HG02981 (cell line): ENCODE measurements at regions not wholly inside any gene's neighbourhood (a gene's known extent, or its start where the extent isn't known, plus 50 kb on each side); places are given as distances from the start of the nearest gene placed in this dataset.

Experiments used
- ATAC-seq: cut with Tn5 transposase; IDR thresholded peaks from one replicate; pipeline ENCODE4 v1.9.1; 2021; ENCODE audit warnings: mild to moderate bottlenecking, moderate library complexity; ENCODE audit not compliant: unreplicated experiment

DNA sequence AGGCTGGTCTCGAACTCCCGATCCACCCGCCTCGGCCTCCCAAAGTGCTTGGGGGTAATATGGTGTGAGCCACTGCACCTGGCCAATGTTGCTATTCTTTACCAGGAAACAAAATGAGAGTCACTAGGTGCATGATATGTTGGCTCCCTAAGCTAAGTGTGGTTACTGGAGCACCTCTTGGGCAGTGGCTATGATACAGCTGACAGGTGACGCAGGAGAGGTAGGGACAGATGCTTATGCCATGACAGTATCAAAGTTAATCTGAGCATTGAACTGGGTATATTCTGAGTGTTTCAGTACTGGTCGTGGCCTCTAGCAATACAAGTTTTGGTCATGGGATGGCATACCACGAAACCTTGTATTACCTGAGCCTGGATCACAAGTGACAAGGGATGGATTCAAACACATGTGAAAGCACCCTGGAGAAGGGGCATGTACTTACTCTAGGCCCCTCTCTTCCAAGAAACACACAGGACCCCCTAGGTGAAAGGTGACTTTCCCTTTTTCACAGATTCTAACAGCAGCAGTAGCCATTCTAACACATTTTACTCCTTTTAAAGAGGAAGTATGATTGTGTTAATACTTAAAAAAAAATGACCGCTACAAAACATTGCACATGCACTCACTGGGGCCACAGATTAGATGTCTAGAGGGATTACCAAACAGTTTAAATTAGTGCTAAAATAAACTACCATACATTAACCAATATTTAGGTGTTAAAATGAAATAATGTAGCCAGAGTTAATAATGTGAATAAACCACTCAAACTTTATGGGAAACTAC, 467.3 kb downstream of the SHQ1 start:
- ATAC-seq = no peak

DNA sequence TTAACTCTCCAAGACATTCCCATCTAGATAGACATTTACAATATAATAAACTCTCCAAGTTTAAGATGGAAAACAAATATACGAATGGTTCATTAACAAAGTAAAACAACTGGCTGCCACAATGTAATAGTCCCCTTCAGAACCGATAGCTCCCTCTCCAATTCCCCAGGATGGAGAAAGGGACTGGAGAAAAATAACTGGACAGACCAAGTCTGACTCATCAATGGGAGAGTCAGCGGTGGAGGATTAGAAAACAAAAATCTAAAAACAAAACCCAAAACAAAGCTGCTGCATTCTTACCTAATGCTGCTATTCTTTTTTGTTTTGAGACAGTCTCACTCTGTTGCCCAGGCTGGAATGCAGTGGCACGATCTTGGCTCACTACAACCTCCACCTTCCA, 468.1 kb downstream of the SHQ1 start:
- no peak for ATAC-seq

DNA sequence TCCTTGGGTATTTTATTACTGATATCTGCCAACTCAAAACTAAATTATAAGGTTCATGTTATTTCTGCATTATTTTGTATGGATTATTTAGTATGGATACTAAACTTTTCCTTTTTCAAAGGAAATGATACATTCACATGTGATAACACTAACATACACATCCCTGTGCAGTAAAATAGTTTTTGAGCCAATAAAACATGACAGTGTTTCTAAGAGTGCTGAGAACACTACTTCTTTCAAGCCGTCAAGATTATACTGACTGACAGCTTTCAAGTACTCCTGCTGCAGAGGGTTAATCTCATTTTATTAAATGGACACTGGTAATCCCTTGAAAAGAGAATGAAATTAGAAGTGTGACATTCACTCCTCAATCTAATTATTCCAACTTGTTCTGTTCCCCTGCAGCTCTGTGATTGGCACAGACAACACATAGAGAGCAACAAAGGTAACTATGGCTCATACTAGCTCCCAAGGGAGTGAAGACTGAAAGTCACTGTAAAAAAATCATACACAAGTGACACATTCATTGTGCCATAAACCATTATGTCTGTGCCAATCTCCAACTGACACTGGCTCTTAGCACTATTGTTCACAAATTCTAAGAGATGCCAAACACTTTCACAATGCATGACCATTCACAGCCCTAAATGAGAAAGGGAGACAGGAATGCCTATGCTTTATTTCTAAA, 468.6 kb downstream of the SHQ1 start:
- ATAC-seq = no peak

DNA sequence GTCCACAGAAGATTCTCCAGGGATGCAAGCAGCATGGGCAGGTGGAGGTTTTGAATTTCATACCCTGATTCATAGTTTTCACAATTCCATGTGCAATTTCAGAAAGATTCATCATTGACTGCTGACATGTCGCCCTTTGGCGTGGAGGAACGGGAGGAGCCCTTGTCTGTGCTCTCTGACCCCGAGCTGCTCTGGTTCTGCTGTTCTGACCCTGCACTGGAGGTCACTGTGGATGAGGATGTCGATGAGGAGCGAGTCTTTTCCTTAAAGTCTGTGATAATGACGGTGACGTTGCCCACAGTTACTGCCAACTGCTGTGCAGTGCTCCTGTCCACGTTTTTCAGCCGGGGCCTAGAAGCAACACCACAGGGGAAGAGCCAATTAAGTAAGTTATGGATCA, 470.0 kb downstream of the SHQ1 start:
- ATAC-seq = no peak

DNA sequence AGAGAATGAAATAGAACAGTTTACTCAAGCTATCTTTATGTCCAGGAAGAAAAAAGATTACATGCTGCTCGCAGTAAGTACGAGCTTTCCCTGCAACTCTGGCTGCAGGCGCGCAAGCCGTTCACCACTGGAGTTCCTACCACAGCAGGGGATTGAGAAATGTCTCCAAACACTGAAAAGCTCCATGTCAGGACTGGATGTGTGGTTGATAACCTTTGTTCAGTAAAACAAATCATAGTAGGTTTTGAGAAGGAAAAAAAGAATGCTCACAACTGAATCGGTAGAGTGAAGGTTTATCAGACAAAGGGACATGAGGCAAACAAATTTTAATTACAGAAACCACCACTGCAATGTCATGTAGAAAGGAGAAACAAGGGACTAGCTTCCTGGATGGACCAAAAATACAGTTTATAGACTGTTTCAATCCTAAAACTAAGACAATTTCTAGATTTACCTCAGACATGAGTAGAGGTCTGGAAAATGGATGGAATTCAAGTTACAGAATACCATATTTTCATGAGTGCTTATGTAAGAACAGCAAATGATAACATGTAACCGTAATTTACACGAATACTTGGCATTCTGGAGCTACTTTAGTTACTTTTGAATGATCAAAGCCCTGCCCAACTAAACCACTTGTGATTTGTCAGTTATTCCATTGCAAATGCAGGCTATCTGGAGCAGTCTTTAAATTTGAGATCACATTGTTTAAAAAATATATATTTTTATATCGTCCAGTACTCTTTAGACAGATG, 471.1 kb downstream of the SHQ1 start:
- no peak for ATAC-seq

DNA sequence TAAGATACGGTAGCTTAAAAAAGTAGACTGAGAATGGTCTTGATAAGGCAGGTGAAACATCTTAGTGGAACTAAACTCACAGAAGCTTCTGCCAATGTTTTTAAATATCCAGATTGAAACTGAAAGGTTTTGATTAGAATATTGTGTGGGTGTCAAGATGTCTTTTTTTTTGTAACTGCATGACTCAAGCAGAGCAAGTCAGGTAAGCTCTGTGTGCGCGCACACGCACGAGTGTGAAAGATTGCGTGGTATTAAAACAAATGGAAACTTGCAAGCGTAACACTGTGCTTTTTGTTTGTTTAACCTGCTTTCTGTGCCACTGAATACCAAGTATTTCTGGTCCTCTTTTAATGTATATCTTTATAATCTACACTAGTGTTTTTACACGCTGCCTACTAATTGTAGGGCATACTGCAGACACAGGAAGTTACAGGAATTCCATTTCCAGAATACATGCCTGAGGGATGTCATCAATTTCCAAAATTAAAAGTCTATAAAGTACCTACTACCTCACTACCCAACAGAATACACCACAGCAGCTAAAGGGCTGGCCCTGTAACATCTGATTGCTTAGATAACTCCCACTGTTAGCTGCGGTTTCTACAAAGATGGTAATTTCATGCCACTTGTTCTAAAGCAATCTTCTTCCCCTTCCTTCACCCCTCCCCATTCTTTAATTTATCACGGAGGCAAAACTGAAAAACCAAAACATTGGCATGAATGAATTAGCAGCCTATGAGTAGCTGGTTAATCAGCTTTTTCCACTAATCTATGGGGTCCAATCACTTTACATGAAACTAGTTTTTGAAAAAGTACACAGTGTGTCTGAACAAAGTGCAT, 472.8 kb downstream of the SHQ1 start:
- no peak for ATAC-seq

DNA sequence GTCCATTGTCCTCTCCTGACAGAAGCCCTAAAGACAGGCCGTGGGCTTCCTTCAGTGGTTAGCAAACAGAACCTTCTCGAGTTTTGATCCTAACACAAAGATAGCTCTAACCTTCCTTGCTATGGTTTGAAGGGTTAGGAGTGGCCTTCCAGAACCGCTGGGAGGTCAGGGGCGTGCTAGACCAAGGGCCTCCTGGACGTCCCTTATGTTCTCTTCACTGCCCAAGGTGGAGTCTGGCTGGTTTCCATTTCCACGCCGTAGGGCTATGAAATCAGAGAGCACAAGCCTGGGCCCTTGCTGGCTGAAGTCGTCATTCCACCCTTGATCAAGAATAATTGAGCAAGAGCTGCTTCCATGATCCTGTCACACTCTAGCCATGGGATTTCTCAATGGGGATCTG, 475.1 kb downstream of the SHQ1 start:
- no peak for ATAC-seq

DNA sequence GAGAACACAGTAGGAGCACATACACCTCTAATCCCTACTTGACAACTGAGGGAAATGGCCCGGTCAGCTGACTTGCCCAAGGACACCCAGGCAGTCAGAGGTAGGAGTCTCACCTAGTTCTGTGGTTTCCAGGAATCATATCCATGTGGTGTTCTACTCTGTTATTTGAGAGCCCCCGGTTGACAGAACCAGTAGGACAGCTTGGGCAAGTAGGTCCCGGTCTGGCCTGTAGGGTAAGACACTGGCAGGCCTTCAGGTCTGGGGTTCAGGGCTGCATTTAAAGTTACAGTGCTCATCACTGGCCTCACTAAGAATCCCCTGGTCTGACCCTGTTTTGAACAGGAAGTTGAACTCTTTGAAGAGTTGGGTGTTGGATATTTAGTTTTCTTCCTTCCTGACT, 476.1 kb downstream of the SHQ1 start:
- ATAC-seq = no peak

DNA sequence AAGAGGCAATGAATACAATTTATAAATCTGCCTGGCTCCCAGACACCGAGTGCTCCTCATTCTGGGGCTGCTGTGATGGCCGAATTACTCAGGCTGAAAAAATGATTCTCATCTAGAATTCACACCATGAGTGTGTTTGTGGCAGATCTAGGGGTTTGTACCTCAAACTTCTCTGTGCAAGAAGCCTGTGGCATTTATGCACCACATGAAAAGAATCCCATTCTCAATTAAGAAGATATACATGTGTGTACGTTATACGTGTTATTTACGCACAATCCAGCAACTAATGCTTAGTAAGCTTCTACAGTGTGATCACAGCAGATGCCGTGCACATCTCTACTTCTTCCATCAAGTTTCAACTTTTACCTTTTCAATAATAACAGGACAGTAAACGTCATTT, 476.8 kb downstream of the SHQ1 start:
- ATAC-seq = no peak

DNA sequence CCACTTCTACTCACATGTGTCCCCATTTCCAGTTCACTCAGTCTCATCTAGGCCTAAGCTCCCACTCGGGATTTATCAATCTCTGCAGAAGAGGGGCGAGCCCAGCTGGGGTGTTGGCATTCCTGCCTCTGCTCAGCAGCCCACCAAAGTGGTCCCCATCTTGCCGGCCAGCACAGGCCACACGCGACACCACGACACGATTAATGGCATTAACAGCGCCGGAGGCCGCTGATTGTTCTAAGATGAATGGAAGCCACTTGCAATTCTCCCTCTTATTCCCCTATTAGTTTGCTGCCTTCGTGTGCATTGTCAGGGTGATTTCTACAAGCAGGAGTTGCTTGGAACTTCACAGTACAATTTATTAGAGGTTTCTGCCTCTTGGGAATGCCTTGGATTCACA, 477.3 kb downstream of the SHQ1 start:
- no peak for ATAC-seq

DNA sequence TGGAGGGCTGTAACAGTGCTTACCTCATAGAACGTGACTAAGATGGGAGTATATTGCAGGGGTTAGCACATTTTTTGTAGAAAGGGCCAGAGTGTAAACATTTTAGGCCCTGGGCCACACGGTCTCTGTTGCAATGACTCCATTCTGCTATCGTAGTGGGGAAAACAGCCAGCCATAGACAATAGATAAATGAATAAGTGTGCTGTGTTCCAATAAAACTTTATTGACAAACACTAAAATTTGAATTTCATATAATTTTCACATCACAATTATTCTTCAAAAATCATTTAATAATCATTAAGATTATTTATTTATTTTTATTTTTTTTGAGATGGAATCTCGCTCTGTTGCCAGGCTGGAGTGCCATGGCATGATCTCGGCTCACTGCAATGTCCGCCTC, 478.6 kb downstream of the SHQ1 start:
- ATAC-seq = no peak

DNA sequence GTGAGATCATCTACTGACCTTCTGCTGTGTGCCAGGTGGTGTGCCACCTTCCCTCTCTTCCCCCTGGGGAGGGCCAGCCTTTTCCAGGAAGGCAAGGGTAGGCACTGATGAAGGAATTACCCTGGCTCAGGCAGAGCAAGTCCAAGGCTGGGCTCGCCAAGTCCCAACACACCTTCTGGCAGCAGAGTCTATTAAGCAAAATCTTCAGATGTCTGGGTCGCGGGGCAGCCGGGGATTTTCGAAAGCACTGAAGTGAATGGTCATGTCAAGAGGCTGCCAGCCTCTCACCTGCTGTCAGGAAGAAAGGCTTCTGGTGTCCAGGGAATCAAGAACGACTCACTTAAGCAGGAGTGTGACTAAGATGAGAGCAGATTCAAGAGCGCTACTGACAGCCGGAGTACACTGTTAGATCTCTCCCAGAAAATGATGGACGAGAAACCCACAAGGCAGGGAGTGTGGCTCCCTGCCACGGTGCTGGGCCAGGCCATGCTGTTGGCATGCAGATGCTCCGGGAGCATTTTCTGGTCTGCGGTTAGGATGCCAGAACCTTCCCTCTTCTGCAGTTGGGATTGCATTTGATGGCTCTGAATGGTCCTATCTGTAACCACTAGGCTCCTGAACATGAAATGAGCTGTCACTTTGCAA, 479.8 kb downstream of the SHQ1 start:
- no peak for ATAC-seq

DNA sequence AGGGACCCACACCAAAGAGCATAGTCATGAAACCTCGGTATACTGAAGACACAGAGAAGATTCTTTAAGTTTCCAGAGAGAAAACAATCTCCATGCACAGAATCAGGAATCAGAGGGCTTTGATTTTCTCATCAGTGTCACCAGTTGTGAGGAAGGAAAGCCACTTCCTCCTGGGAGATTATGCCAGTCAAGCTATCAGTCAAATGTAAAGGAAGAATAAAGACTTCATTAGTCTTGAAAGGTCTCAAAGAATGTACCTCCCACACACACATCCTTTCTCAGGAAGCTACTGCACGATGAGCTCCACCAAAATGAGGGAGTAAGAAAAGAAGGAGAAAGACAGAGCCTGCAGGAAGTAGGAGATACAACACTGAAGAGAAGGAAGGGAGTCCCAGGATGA, 486.3 kb downstream of the SHQ1 start:
- ATAC-seq = no peak

DNA sequence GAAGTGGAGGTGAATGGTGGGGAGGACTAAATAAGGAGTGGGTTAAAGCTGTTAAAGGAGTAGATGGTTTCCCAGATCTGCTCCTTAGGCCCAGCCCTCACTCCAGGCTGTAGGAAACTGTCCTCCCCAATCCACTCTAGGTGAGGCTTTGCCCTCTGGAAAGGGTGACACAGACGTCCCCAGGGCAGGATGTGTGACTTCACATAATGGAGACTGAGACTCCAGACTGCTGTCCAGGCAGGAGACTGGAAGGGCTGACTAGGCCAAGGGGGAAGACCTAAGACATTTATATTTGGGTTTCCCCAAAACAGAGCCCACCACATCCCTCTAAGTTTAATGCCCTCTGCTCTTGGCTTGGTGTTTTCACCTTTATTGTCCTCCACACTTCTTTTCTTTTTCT, 488.5 kb downstream of the SHQ1 start:
- no peak for ATAC-seq

DNA sequence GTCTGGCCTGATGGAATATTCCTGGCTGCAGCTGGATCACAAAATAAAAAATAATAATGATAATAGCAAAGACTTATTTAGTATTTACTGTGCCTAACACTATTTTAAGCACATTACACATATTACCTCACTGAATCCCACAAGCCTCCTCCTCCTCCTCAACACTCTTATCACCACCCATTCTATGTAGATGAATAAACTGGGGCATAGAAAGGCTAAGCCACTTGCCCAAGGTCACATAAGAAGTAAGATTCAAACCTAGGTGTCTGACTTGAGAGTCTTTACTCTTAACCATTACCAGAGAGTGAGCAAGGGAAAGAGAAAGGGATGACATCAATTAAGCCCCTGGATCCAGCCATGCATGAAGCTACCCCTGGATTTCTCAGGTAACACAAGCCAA, 493.1 kb downstream of the SHQ1 start:
- ATAC-seq = no peak

DNA sequence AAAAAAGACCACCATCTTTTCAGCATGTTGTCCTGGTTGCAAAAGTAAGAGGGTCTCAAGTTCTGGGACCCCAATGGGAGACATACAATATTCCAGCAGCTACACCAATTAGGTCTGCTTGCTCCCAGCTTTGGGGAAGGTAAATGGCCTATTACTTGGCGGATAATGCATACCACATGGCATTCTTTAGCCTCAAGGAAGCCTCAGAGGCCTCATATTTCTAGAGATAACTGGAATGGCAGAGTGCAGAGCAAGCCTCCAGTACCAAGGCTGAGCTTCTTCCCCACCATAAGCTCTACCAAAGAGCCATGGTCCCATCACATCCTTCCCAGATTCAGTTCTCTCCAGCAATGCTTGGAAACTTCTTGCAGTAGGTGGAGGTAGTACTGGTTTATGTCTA, 493.8 kb downstream of the SHQ1 start:
- no peak for ATAC-seq

DNA sequence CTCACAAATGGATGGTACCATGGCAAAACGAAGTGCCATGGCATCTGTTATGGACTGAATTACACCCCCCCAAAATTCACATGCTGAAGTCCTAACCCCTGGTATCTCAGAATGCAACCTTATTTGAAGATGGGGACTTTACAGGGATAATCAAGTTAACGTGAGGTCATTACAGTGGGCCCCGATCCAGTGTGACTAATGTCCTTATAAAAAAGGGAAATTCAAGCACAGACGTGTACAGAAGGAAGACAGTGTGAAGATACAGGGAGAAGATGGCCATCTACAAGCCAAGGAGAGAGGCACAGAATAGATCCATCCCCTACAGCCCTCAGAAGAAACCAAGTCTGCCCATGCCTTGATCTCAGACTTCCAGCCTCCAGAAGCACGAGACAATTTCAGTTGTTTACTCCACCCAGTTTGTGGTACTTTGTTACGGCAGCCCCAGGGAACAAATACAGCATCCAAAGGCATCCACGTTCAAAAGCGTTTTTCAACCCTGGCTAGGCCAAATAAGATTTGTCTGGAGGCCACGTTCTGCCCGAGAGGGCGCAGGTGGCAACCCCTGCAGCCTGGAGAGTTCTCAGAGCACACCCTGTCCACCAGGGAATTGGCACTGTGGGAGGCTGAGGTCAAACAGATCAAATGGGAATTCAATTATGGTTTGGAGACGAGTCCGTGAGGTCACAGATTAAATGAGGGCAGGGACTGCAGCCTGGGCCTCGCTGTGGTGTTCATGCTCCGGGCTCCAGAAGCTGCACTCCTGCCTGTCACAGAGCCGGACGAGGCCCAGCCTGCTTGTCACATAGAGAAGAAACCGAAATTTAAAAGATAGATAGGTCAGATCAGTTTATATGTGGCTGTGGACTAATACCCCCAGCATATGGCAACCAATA, 494.8 kb downstream of the SHQ1 start:
- no peak for ATAC-seq

DNA sequence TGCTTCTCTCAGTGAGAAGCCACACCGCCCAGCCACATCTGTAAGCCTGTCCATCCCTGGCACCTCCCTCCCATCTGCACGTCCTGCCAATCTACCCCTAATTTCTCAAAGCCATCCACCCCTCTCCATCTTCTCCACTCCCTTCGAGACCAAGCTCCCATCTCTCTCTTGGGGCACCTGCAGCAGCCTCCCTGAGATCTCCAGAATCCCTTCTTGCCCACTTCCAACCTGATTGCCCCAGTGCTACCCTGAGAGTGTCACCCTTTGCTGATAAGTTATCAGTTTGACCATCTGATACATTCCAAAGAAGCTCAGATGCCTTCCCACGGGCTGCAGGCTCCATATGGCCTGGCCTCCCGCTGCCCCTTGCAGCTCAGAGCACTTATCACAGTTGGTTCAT, 496.1 kb downstream of the SHQ1 start:
- ATAC-seq = no peak

DNA sequence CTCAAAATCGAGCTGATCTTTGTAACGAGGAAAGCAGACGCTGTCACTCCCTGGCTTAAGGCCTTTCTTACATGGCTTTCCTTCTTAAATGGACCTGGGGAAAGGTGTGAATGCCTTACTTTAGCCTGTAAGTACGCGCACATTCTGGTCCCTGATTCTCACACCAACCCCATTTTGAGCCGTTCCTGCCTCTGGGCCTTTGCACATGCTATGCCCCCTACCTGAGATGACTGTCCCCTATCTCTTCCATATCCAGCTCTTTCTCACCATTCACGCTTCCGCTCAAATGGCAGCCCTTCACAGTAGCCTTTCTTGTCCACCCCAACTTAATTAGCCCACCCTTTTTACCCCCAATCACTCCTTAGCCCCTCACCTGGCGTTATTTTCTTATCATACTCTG, 496.7 kb downstream of the SHQ1 start:
- no peak for ATAC-seq
